HG03575 (cell line): ENCODE measurements at regions not wholly inside any gene's neighbourhood (a gene's known extent, or its start where the extent isn't known, plus 50 kb on each side); places are given as distances from the start of the nearest gene placed in this dataset.

ENCODE experiments used
- ATAC-seq: cut with Tn5 transposase; IDR thresholded peaks from one replicate; pipeline ENCODE4 v1.9.1; 2021; ENCODE audit not compliant: unreplicated experiment, insufficient number of reproducible peaks, low FRiP score; ENCODE audit errors: extremely low read depth

GRCh38 chr10:91162495-91163268 lies 57.8 kb upstream of the PCGF5 start:
- no peak for ATAC-seq

GRCh38 chr10:91163269-91163868 lies 57.1 kb upstream of the PCGF5 start:
- no peak for ATAC-seq

GRCh38 chr10:91163869-91164474 lies 56.5 kb upstream of the PCGF5 start:
- ATAC-seq: no peak

- ATAC-seq: no peak
Observed at GRCh38 chr10:91164520-91165065, 55.9 kb upstream of the PCGF5 start.

- no peak for ATAC-seq
Observed at GRCh38 chr10:91167406-91167805, 53.1 kb upstream of the PCGF5 start.

- ATAC-seq: no peak
Observed at GRCh38 chr10:91170418-91170817, 50.0 kb upstream of the PCGF5 start.
